SK-N-SH treated with all-trans-retinoic acid at 6 μM for 48 hours (cell line): ENCODE measurements at regions not wholly inside any gene's neighbourhood (a gene's known extent, or its start where the extent isn't known, plus 50 kb on each side); places are given as distances from the start of the nearest gene placed in this dataset.

ENCODE experiments used
- ATAC-seq: fragments of 200-7000 bp; cut with Tn5 transposase; 3 replicates; pipeline ENCODE4 v1.9.1; 2020; ENCODE audit warnings: mild to moderate bottlenecking, moderate library complexity
- ARNTL ChIP-seq: fragments of 450-650 bp; formaldehyde crosslinking; IDR thresholded peaks from 2 replicates; pipeline ENCODE4 v1.5.0; 2020; ENCODE audit warnings: low read depth, mild to moderate bottlenecking, moderate library complexity, borderline replicate concordance
- BACH2 ChIP-seq: fragments of 250-450 bp; sonication (Bioruptor Pico); IDR thresholded peaks from 2 replicates; pipeline ENCODE4 v1.9.0; 2021; ENCODE audit warnings: mild to moderate bottlenecking, borderline replicate concordance
- CREB5 ChIP-seq: fragments of 250-450 bp; sonication (Bioruptor Pico); IDR thresholded peaks from 2 replicates; pipeline ENCODE4 v1.5.1; 2020; ENCODE audit warnings: low read depth, mild to moderate bottlenecking, moderate library complexity
- CSRNP3 ChIP-seq: fragments of 250-450 bp; sonication (Bioruptor Pico); IDR thresholded peaks from 2 replicates; pipeline ENCODE4 v1.5.1; 2021; ENCODE audit warnings: mild to moderate bottlenecking, moderate library complexity
- ESRRG ChIP-seq: fragments of 250-450 bp; sonication (Bioruptor Pico); IDR thresholded peaks from 2 replicates; pipeline ENCODE4 v1.6.1; 2021; ENCODE audit warnings: mild to moderate bottlenecking
- GLIS3 ChIP-seq: fragments of 250-450 bp; sonication (Bioruptor Pico); IDR thresholded peaks from 2 replicates; pipeline ENCODE4 v1.5.0; 2020; ENCODE audit warnings: mild to moderate bottlenecking, moderate library complexity
- ISL1 ChIP-seq: fragments of 250-450 bp; sonication (Bioruptor Pico); IDR thresholded peaks from 2 replicates; pipeline ENCODE4 v2.1.2; 2022; ENCODE audit warnings: mild to moderate bottlenecking, moderate library complexity
- OSR1 ChIP-seq: fragments of 250-450 bp; sonication (Bioruptor Pico); IDR thresholded peaks from 2 replicates; pipeline ENCODE4 v1.8.0; 2022; ENCODE audit warnings: moderate library complexity, mild to moderate bottlenecking, inconsistent platforms
- POU6F1 ChIP-seq: fragments of 250-450 bp; sonication (Bioruptor Pico); IDR thresholded peaks from 2 replicates; pipeline ENCODE4 v1.8.0; 2021; ENCODE audit warnings: low read depth, mild to moderate bottlenecking, moderate library complexity, borderline replicate concordance
- PPARA ChIP-seq: fragments of 250-450 bp; sonication (Bioruptor Pico); IDR thresholded peaks from 2 replicates; pipeline ENCODE4 v1.5.0; 2020; ENCODE audit warnings: mild to moderate bottlenecking, borderline replicate concordance
- SNAI2 ChIP-seq: fragments of 250-450 bp; sonication (Bioruptor Pico); IDR thresholded peaks from 2 replicates; pipeline ENCODE4 v1.5.0; 2020; ENCODE audit warnings: mild to moderate bottlenecking, moderate library complexity
- TCF4 ChIP-seq: fragments of 250-450 bp; sonication (Bioruptor Pico); IDR thresholded peaks from 2 replicates; pipeline ENCODE4 v1.8.0; 2021; ENCODE audit warnings: mild to moderate bottlenecking, moderate library complexity, borderline replicate concordance
- TOX ChIP-seq: fragments of 250-450 bp; sonication (Bioruptor Pico); IDR thresholded peaks from 2 replicates; pipeline ENCODE4 v1.8.0; 2021; ENCODE audit warnings: mild to moderate bottlenecking, moderate library complexity, borderline replicate concordance
- TSHZ2 ChIP-seq: fragments of 250-450 bp; sonication (Bioruptor Pico); IDR thresholded peaks from 2 replicates; pipeline ENCODE4 v1.5.0; 2020; ENCODE audit warnings: mild to moderate bottlenecking, moderate library complexity
- ZC3H10 ChIP-seq: fragments of 250-450 bp; sonication (Bioruptor Pico); IDR thresholded peaks from 2 replicates; pipeline ENCODE4 v1.5.1; 2021; ENCODE audit warnings: mild to moderate bottlenecking, moderate library complexity
- ZFP3 ChIP-seq: fragments of 250-450 bp; sonication (Bioruptor Pico); IDR thresholded peaks from 2 replicates; pipeline ENCODE4 v1.5.0; 2020; ENCODE audit warnings: mild to moderate bottlenecking, moderate library complexity
- ZFP30 ChIP-seq: fragments of 450-650 bp; formaldehyde crosslinking; IDR thresholded peaks from 2 replicates; pipeline ENCODE4 v1.5.0; 2022; ENCODE audit warnings: mild to moderate bottlenecking, moderate library complexity
- ZNF565 ChIP-seq: fragments of 450-650 bp; formaldehyde crosslinking; conservative IDR thresholded peaks from 2 replicates; pipeline ENCODE4 v1.5.0; 2020; ENCODE audit warnings: low read depth, mild to moderate bottlenecking, moderate library complexity
- ZNF8 ChIP-seq: fragments of 450-650 bp; formaldehyde crosslinking; IDR thresholded peaks from 2 replicates; pipeline ENCODE4 v1.5.0; 2020; ENCODE audit warnings: mild to moderate bottlenecking, moderate library complexity
- TF ChIP-seq, protein P1 (sequence below): fragments of 250-450 bp; sonication (Bioruptor Pico); IDR thresholded peaks from 2 replicates; pipeline ENCODE4 v1.8.0; 2020; ENCODE audit warnings: mild to moderate bottlenecking, moderate library complexity, borderline replicate concordance

DNA sequence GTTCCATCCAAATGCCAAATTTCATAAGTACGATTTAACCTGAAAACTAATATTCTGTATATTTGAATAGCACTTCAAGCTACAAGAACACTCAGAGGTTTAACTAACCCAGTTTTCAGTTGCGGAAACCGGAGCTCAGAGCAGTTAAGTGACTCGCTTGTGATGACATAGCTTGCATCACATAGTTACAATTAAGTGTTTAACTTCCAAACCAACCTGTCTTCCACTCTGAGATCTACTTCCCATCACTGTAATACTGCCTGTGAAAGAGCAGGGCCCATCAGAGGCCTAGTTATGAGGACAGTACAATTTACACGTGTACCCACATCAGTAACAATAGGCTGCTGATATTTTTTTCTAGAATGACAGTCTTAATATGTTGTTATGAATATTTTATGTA lies 120.3 kb downstream of the MAD2L1 start:
- TF ChIP-seq ZNF565 (CRISPR knock-in tag) (no peak), ZFP30 (no peak), ZFP3 (CRISPR knock-in tag) (no peak), ISL1 (CRISPR knock-in tag) (no peak)
- no peak for ATAC-seq

DNA sequence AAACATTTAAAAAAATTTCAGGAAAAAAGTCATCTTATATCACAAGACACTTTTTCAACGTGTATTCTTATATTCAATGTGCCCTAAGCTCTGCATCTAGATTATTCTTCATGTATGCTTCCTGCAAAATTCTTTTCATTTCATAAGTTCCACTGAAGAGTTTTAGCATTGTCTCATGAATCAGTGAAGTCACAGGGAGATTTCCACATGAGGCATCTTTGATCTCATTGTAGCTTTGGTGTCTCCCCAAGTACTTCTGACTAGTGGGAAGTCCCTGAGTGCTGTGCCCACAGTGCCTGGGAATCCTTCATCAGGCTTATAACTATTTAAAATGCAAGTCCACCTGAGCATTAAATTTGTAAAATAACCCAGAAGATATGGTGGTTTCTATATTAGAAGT lies 123.8 kb downstream of the MAD2L1 start:
- no peak for ATAC-seq
- TF ChIP-seq ARNTL (no peak), TOX (no peak), OSR1 (CRISPR knock-in tag) (no peak)

GRCh38 chr4:119940557-119940956 lies 126.1 kb downstream of the MAD2L1 start:
- TF ChIP-seq TCF4 (CRISPR knock-in tag): no peak
- TF ChIP-seq ISL1 (CRISPR knock-in tag): no peak
- no peak for TF ChIP-seq SNAI2 (CRISPR knock-in tag)
- TF ChIP-seq ZC3H10 (CRISPR knock-in tag): no peak
- ATAC-seq: no peak

- TF ChIP-seq PPARA (CRISPR knock-in tag): no peak
- TF ChIP-seq TOX: no peak
- TF ChIP-seq POU6F1 (CRISPR knock-in tag): no peak
- no peak for TF ChIP-seq TSHZ2 (CRISPR knock-in tag)
- no peak for TF ChIP-seq OSR1 (CRISPR knock-in tag)
- TF ChIP-seq ARNTL: no peak
- no peak for TF ChIP-seq BACH2 (CRISPR knock-in tag)
- TF ChIP-seq GLIS3 (CRISPR knock-in tag): no peak
- no peak for TF ChIP-seq SNAI2 (CRISPR knock-in tag)
- no peak for TF ChIP-seq ZNF565 (CRISPR knock-in tag)
- TF ChIP-seq TCF4 (CRISPR knock-in tag): no peak
- ATAC-seq: no peak
Observed at GRCh38 chr4:119939071-119939995, 127.3 kb downstream of the MAD2L1 start.

GRCh38 chr4:119937746-119938145 lies 128.9 kb downstream of the MAD2L1 start:
- TF ChIP-seq PPARA (CRISPR knock-in tag): no peak
- TF ChIP-seq SNAI2 (CRISPR knock-in tag): no peak
- no peak for TF ChIP-seq BACH2 (CRISPR knock-in tag)
- no peak for TF ChIP-seq CSRNP3
- TF ChIP-seq POU6F1 (CRISPR knock-in tag): no peak
- TF ChIP-seq ZFP30: no peak
- TF ChIP-seq, protein P1, sequence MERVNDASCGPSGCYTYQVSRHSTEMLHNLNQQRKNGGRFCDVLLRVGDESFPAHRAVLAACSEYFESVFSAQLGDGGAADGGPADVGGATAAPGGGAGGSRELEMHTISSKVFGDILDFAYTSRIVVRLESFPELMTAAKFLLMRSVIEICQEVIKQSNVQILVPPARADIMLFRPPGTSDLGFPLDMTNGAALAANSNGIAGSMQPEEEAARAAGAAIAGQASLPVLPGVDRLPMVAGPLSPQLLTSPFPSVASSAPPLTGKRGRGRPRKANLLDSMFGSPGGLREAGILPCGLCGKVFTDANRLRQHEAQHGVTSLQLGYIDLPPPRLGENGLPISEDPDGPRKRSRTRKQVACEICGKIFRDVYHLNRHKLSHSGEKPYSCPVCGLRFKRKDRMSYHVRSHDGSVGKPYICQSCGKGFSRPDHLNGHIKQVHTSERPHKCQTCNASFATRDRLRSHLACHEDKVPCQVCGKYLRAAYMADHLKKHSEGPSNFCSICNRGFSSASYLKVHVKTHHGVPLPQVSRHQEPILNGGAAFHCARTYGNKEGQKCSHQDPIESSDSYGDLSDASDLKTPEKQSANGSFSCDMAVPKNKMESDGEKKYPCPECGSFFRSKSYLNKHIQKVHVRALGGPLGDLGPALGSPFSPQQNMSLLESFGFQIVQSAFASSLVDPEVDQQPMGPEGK (CRISPR knock-in tag): no peak
- no peak for TF ChIP-seq ZNF8 (CRISPR knock-in tag)
- TF ChIP-seq ZNF565 (CRISPR knock-in tag): no peak
- TF ChIP-seq TOX: no peak
- no peak for TF ChIP-seq ARNTL
- TF ChIP-seq CREB5 (CRISPR knock-in tag): no peak
- TF ChIP-seq ZFP3 (CRISPR knock-in tag): no peak
- TF ChIP-seq ESRRG (CRISPR knock-in tag): no peak
- no peak for TF ChIP-seq GLIS3 (CRISPR knock-in tag)
- TF ChIP-seq OSR1 (CRISPR knock-in tag): no peak
- no peak for ATAC-seq
